KMS-11 (cell line): ENCODE measurements at regions not wholly inside any gene's neighbourhood (a gene's known extent, or its start where the extent isn't known, plus 50 kb on each side); places are given as distances from the start of the nearest gene placed in this dataset.

Source experiments
- H2AFZ ChIP-seq: fragments of 200-600 bp; sonication (generic); 2 replicates; pipeline ENCODE4 v1.6.1; 2016; ENCODE audit warnings: antibody characterized with exemption, mixed run types, low read depth
- H3K27ac ChIP-seq: fragments of 200-600 bp; sonication (generic); 2 replicates; pipeline ENCODE4 v1.6.1; 2016; ENCODE audit warnings: mild to moderate bottlenecking, mixed run types
- H3K27me3 ChIP-seq: fragments of 200-600 bp; sonication (generic); 2 replicates; pipeline ENCODE4 v1.6.1; 2017; ENCODE audit warnings: mild to moderate bottlenecking, low read depth, mixed run types, moderate library complexity; ENCODE audit not compliant: insufficient read depth
- H3K36me3 ChIP-seq: fragments of 200-600 bp; sonication (generic); 2 replicates; pipeline ENCODE4 v1.6.1; 2017; ENCODE audit warnings: mild to moderate bottlenecking, mixed run types; ENCODE audit not compliant: insufficient read depth
- H3K4me1 ChIP-seq: fragments of 200-600 bp; sonication (generic); 2 replicates; pipeline ENCODE4 v1.6.1; 2016; ENCODE audit warnings: mild to moderate bottlenecking, low read depth, mixed run types; ENCODE audit not compliant: poor library complexity, severe bottlenecking
- H3K4me2 ChIP-seq: fragments of 200-600 bp; sonication (generic); 2 replicates; pipeline ENCODE4 v1.7.0; 2016; ENCODE audit warnings: mild to moderate bottlenecking, mixed run types
- H3K4me3 ChIP-seq: fragments of 200-600 bp; sonication (generic); IDR thresholded peaks from 2 replicates; pipeline ENCODE4 v1.6.1; 2017; ENCODE audit warnings: low read depth, low read length, mixed read lengths; ENCODE audit not compliant: insufficient read depth
- H3K79me2 ChIP-seq: fragments of 200-600 bp; sonication (generic); 2 replicates; pipeline ENCODE4 v1.6.1; 2016; ENCODE audit warnings: low read depth, mixed run types; ENCODE audit not compliant: insufficient read depth
- H3K9ac ChIP-seq: fragments of 200-600 bp; sonication (generic); 2 replicates; pipeline ENCODE4 v1.6.1; 2016; ENCODE audit warnings: mild to moderate bottlenecking, mixed run types
- H4K20me1 ChIP-seq: fragments of 200-600 bp; sonication (generic); 2 replicates; pipeline ENCODE4 v1.6.1; 2016; ENCODE audit warnings: mild to moderate bottlenecking, mixed run types; ENCODE audit not compliant: insufficient read depth
- CTCF ChIP-seq: fragments of 200-600 bp; sonication (generic); conservative IDR thresholded peaks from 2 replicates; pipeline ENCODE4 v1.6.1; 2017; ENCODE audit warnings: low read depth, mild to moderate bottlenecking, antibody characterized with exemption, low read length, moderate library complexity, mixed read lengths

- Histone ChIP-seq H3K27ac (no peak overlapping the region), H3K79me2 (no peaks in the 10 kb centered on the region), H3K36me3 (no peaks in the 10 kb centered on the region), H3K27me3 (no peaks in the 10 kb centered on the region), H4K20me1 (no peaks in the 10 kb centered on the region), H3K4me2 (no peak overlapping the region), H3K4me3 (no peak overlapping the region), H3K9ac (no peak overlapping the region), H3K4me1 (no peaks in the 10 kb centered on the region), H2AFZ (no peak overlapping the region)
- no peak for TF ChIP-seq CTCF
Observed at GRCh38 chr2:120406566-120406965, 60.6 kb downstream of the INHBB start.

GRCh38 chr2:120410487-120410886 is 64.6 kb downstream of the INHBB start:
- no peak overlapping the region for H3K27ac ChIP-seq
- H2AFZ ChIP-seq: no peak overlapping the region
- no peaks in the 10 kb centered on the region for H3K4me1 ChIP-seq
- no peaks in the 10 kb centered on the region for H4K20me1 ChIP-seq
- no peak overlapping the region for H3K9ac ChIP-seq
- H3K4me3 ChIP-seq: no peak overlapping the region
- H3K36me3 ChIP-seq: no peaks in the 10 kb centered on the region
- H3K79me2 ChIP-seq: no peaks in the 10 kb centered on the region
- no peak overlapping the region for H3K4me2 ChIP-seq
- no peaks in the 10 kb centered on the region for H3K27me3 ChIP-seq
- no peak for TF ChIP-seq CTCF

GRCh38 chr2:120415060-120415459 is 69.1 kb downstream of the INHBB start:
- Histone ChIP-seq H3K36me3 (no peaks in the 10 kb centered on the region), H3K27me3 (no peaks in the 10 kb centered on the region), H3K79me2 (no peaks in the 10 kb centered on the region), H3K27ac (no peak overlapping the region), H3K9ac (no peak overlapping the region), H3K4me3 (no peak overlapping the region), H2AFZ (no peak overlapping the region), H3K4me2 (no peak overlapping the region), H4K20me1 (no peaks in the 10 kb centered on the region), H3K4me1 (no peaks in the 10 kb centered on the region)
- TF ChIP-seq CTCF: no peak

DNA sequence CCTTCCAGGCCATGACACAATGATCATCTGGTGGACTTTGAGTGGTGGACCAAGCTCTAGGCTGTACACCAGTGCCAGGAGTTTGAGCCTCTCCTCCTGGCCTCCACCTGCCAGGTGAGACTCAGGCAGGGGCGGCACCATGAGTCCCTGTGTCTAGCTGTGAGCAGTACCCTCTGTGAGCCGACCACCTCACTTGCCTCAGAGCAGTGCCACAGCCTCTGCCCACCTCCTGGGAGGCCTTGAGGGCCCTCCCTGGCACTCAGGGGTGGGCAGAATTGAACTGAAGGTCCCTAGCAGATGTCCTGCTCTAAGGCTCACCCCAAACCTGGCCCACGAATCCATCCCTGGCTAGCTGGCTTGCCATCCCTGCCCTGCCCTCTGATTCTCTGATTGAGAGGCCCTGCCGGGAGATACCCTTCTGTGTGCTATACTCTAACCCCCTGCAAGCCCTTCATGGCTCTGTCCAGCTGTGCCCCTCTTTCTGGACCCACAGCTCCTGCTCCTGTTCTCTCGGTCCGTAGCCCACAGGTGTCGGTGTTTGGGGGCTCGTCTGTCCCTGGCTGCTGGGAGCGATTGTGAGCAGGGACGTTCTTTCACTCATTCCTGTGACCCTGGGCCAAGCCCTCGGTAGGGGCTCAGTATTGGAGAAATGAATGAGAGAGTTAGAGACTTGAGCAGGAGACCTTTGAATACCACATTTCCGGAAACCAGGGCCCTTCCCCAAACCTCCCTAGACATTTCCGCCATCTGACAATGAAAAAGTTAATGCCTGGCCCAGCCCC is 70.0 kb downstream of the INHBB start:
- no peaks in the 10 kb centered on the region for H3K4me1 ChIP-seq
- no peak overlapping the region for H2AFZ ChIP-seq
- H3K79me2 ChIP-seq: no peaks in the 10 kb centered on the region
- no peaks in the 10 kb centered on the region for H3K36me3 ChIP-seq
- H3K27me3 ChIP-seq: no peaks in the 10 kb centered on the region
- no peak overlapping the region for H3K27ac ChIP-seq
- TF ChIP-seq CTCF: no peak
- H3K4me3 ChIP-seq: no peak overlapping the region
- no peak overlapping the region for H3K4me2 ChIP-seq
- no peak overlapping the region for H3K9ac ChIP-seq
- H4K20me1 ChIP-seq: no peaks in the 10 kb centered on the region
